HT-29 (cell line): ENCODE measurements at regions not wholly inside any gene's neighbourhood (a gene's known extent, or its start where the extent isn't known, plus 50 kb on each side); places are given as distances from the start of the nearest gene placed in this dataset.

ENCODE experiments used
- DNase-seq: peaks from one replicate; pipeline ENCODE4 v3.0.0-alpha.2; 2015; ENCODE audit warnings: low spot score

DNA sequence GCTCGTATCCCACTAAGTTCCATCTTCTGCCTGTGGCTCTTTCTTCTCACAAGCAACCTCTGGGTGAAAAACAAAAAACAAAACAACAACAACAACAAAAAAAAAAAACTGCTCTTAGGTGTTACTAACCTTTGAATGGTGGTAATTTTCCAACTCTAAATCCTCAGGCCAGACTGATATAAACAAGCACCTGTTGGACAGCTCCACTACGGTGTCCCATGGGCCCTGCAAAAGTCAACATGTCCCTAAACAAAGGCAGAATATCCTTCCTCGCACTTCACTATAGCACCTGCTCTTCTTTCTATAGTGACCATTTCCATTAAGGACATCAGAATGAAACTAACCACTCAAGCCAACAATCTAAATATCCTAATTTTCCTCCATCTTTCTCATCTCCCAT, 54.6 kb upstream of the PARM1 start:
- DNase-seq: no peak

- DNase-seq: no peak
These were observed 57.5 kb upstream of the PARM1 start for GRCh38 chr4:74875451-74875850.

DNA sequence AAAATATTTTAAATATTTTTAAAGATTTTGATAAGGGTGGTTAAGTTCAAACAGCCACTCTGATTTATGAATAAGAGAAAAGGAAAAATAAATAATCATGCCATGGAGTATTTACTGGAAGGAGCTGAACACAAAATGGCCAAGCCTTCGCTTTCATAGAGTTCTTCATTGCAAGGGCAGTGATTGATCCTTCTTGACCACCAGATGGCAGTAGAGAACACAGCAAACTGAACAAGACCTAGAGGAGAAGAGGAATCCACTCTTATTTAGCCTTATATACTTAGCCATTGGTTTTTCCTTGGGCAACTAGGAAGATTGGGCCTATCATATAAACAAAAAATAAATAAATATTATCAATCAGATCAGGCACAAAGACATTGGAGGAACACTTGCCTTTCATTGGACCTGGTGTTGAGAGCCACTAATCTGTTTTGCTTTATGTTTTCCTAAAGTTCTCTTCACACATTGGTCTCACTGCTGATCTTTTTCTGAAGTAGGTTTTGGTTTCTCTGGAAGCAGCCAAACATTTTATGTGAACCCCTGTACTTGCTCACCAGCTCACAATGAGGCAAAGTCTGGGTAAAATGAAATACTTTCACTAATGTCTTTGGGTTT, 58.1 kb upstream of the PARM1 start:
- peak; percentile 74 for DNase-seq

- no peak for DNase-seq
These were observed 59.2 kb upstream of the PARM1 start for GRCh38 chr4:74873545-74874301.

- DNase-seq: peak; percentile 5
These were observed 64.7 kb upstream of the BTC start for GRCh38 chr4:74858921-74859562.

GRCh38 chr4:74855879-74856278, 61.6 kb upstream of the BTC start:
- DNase-seq: no peak

DNA sequence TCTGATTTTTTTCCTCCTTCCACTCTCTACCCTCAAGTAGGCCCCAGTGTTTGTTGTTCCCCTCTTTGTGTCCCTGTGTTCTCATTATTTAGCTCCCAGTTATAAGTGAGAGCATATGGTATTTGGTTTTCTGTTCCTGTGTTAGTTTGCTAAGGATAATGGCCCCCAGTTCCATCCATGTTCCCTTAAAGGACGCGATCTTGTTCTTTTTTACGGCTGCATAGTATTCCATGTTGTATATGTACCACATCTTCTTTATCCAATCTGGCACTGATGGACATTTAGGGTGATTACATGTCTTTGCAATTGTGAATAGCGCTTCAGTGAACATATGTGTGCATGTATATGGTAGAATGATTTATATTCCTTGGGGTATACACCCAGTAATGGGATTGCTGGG, 54.5 kb upstream of the BTC start:
- no peak for DNase-seq

GRCh38 chr4:74845834-74846233, 51.5 kb upstream of the BTC start:
- no peak for DNase-seq
